ENCODE measurements at regions not wholly inside any gene's neighbourhood (a gene's known extent, or its start where the extent isn't known, plus 50 kb on each side); places are given as distances from the start of the nearest gene placed in this dataset.
"Not testable (repeated sequence)": the region's sequence is repeated elsewhere in the genome, so short reads cannot be mapped to it uniquely, and the experiment has no call there.

- not testable (repeated sequence) for H3K27ac ChIP-seq (ENCODE audit: low read depth); H3K4me3 ChIP-seq; DNase-seq (ENCODE audit: low spot score); H3K36me3 ChIP-seq (ENCODE audit: insufficient read depth); H3K79me2 ChIP-seq (replicated peaks; ENCODE audit: insufficient read depth); H3K9me3 Mint-ChIP-seq; H3K4me1 ChIP-seq (ENCODE audit: insufficient read depth); H2AFZ ChIP-seq; H3K4me2 ChIP-seq; H3K27me3 ChIP-seq (ENCODE audit: insufficient read depth); H3K4me3 Mint-ChIP-seq; H3K4me1 Mint-ChIP-seq; H3F3A ChIP-seq (replicated peaks; ENCODE audit: low read depth); H3K36me3 Mint-ChIP-seq (ENCODE audit: low read depth); H3K9me2 ChIP-seq (ENCODE audit: insufficient read depth); H4K20me1 ChIP-seq (replicated peaks; ENCODE audit: insufficient read depth); ATAC-seq; H3K27ac Mint-ChIP-seq; H3K27me3 Mint-ChIP-seq (ENCODE audit: insufficient read depth, low read depth, poor library complexity)
These were observed 362.7 kb upstream of the ATXN7L3B start for GRCh38 chr12:74174961-74175360.

- H3K36me3 Mint-ChIP-seq (ENCODE audit: low read depth), result no peaks in the 10 kb centered on the region
- H3K9me3 Mint-ChIP-seq, result no peaks in the 10 kb centered on the region
- Histone ChIP-seq H3K79me2 (replicated peaks; ENCODE audit: insufficient read depth) (no peaks in the 10 kb centered on the region), H3K27me3 (ENCODE audit: insufficient read depth) (no peaks in the 10 kb centered on the region), H3K4me1 (ENCODE audit: insufficient read depth) (no peaks in the 10 kb centered on the region), H3K4me3 (no peak overlapping the region), H3K36me3 (ENCODE audit: insufficient read depth) (no peaks in the 10 kb centered on the region), H3K9me2 (ENCODE audit: insufficient read depth) (no peaks in the 10 kb centered on the region), H3K27ac (ENCODE audit: low read depth) (no peak overlapping the region), H3F3A (replicated peaks; ENCODE audit: low read depth) (no peaks in the 10 kb centered on the region), H3K4me2 (no peak overlapping the region), H4K20me1 (replicated peaks; ENCODE audit: insufficient read depth) (no peaks in the 10 kb centered on the region), H2AFZ (peak overlapping the region; percentile 28; the same call in 1 of the 2 replicates)
- H3K4me1 Mint-ChIP-seq, result no peaks in the 10 kb centered on the region
- ATAC-seq (no peak), DNase-seq (ENCODE audit: low spot score) (no peak)
- H3K27me3 Mint-ChIP-seq (ENCODE audit: insufficient read depth, low read depth, poor library complexity), result peaks cover 2% of the 10 kb centered on the region
- H3K27ac Mint-ChIP-seq, result no peak overlapping the region
- H3K4me3 Mint-ChIP-seq, result no peak overlapping the region
- TF ChIP-seq POLR2AphosphoS5 (IDR thresholded peaks at IDR 0.05; ENCODE audit: low read depth) (no peak), CREB1 (CRISPR knock-in tag; IDR thresholded peaks at IDR 0.05; ENCODE audit: low read depth) (no peak), ZNF331 (CRISPR knock-in tag; IDR thresholded peaks at IDR 0.05; ENCODE audit: low read depth) (no peak), ZNF462 (CRISPR knock-in tag; IDR thresholded peaks at IDR 0.05) (no peak), NANOG (IDR thresholded peaks at IDR 0.05; ENCODE audit: borderline replicate concordance) (no peak), STAT1 (IDR thresholded peaks at IDR 0.05; ENCODE audit: unreplicated experiment) (no peak), EZH2 (IDR thresholded peaks at IDR 0.05; ENCODE audit: low read depth, unreplicated experiment) (no peak), ETS1 (IDR thresholded peaks at IDR 0.05) (no peak), JUNB (IDR thresholded peaks at IDR 0.05; ENCODE audit: unreplicated experiment) (no peak)
- TF ChIP-seq, protein P1, sequence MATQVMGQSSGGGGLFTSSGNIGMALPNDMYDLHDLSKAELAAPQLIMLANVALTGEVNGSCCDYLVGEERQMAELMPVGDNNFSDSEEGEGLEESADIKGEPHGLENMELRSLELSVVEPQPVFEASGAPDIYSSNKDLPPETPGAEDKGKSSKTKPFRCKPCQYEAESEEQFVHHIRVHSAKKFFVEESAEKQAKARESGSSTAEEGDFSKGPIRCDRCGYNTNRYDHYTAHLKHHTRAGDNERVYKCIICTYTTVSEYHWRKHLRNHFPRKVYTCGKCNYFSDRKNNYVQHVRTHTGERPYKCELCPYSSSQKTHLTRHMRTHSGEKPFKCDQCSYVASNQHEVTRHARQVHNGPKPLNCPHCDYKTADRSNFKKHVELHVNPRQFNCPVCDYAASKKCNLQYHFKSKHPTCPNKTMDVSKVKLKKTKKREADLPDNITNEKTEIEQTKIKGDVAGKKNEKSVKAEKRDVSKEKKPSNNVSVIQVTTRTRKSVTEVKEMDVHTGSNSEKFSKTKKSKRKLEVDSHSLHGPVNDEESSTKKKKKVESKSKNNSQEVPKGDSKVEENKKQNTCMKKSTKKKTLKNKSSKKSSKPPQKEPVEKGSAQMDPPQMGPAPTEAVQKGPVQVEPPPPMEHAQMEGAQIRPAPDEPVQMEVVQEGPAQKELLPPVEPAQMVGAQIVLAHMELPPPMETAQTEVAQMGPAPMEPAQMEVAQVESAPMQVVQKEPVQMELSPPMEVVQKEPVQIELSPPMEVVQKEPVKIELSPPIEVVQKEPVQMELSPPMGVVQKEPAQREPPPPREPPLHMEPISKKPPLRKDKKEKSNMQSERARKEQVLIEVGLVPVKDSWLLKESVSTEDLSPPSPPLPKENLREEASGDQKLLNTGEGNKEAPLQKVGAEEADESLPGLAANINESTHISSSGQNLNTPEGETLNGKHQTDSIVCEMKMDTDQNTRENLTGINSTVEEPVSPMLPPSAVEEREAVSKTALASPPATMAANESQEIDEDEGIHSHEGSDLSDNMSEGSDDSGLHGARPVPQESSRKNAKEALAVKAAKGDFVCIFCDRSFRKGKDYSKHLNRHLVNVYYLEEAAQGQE (IDR thresholded peaks at IDR 0.05; ENCODE audit: unreplicated experiment), result no peak
- TF ChIP-seq, protein P2, sequence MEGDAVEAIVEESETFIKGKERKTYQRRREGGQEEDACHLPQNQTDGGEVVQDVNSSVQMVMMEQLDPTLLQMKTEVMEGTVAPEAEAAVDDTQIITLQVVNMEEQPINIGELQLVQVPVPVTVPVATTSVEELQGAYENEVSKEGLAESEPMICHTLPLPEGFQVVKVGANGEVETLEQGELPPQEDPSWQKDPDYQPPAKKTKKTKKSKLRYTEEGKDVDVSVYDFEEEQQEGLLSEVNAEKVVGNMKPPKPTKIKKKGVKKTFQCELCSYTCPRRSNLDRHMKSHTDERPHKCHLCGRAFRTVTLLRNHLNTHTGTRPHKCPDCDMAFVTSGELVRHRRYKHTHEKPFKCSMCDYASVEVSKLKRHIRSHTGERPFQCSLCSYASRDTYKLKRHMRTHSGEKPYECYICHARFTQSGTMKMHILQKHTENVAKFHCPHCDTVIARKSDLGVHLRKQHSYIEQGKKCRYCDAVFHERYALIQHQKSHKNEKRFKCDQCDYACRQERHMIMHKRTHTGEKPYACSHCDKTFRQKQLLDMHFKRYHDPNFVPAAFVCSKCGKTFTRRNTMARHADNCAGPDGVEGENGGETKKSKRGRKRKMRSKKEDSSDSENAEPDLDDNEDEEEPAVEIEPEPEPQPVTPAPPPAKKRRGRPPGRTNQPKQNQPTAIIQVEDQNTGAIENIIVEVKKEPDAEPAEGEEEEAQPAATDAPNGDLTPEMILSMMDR (conservative IDR thresholded peaks at IDR 0.05; ENCODE audit: low read depth in 2 of 2), result no peak
These were observed 352.3 kb upstream of the ATXN7L3B start for GRCh38 chr12:74185360-74185759.

Data from GM23338 (cell line).